DMS 273 (cell line): ENCODE measurements at regions not wholly inside any gene's neighbourhood (a gene's known extent, or its start where the extent isn't known, plus 50 kb on each side); places are given as distances from the start of the nearest gene placed in this dataset.

Experiments
- DNase-seq: peaks from one replicate; lab custom pipeline; 2025; ENCODE audit not compliant: unreplicated experiment; lab: John Stamatoyannopoulos, UW

GRCh38 chr1:75668813-75669212, 55.7 kb upstream of the ACADM start:
- DNase-seq, result no peak

DNA sequence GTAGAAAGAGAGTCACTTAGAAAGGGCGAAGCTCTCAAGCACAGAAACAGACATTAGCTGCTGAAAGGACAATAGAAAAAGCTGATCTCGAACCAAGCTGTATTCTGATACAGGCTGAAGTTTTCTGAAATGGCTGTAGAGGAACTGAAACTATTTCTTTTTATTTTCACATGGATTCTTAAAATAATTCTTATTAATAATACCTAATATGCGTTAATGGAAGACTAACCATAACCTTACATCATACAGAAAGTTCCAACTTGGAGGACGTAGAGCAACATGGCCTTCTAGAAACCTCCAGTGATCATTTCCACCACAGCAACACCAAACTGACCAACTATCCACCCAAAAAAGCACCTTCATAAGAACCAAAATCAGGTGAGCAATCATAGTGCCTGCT, 52.8 kb upstream of the ACADM start:
- no peak for DNase-seq

DNA sequence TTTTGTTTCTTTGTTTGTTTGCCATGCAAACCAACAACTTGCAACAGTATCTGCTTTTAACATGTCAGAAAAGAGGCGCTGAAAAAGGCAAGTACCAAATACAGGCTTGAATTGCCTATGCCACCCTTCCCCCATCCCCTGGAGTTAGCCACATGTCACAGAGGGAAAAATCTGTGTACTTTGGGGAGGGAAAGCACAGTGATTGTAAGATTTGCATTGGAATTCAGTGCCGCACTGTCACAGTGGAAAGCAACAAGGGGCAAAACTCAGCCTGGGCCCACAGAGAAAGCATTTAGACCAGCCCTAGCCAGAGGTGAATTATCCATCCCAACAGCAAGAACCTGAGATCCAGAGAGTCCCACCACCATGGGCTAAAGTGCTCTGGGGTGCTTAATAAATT, 52.4 kb upstream of the ACADM start:
- DNase-seq, result no peak

DNA sequence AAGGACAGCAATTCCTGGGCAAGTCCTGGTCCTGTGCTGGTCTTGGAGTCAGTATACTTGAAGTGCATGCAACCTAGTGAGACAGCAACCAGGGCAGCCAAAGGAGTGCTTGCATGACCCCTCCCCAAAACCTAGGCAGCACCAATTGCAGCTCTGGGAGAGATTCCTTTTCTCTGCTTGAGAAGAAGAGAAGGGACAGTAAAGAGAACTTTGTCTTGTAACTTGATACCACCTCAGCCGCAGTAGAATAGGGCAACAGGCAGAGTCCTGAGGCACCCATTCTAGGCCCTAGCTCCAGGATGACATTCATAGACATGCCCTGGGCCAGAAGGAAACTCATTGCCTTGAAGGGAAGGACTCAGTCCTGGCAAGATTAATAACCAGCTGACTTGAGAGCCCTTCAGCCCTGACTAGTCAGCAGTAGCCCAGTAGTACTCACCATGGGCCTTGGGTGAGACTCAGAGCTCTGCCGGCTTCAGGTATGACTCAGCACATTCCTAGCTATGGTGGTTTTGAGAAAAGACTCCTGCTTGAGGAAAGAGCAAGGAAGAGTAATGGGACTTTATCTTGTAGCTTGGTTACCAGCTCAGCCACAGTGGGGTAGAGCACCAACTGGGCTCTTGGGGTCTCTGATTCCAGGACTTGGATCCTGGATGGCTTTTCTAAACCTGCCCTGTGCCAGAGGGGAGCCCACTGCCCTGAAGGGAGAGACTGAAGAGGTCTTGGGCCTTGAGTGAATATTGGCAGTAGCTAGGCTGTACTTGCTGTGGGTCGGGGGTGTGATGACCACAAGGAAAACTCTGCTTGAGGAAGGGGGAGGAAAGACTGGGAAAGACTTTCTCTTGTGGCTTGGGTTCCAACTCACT, 51.7 kb upstream of the ACADM start:
- peak; percentile 5 for DNase-seq

DNA sequence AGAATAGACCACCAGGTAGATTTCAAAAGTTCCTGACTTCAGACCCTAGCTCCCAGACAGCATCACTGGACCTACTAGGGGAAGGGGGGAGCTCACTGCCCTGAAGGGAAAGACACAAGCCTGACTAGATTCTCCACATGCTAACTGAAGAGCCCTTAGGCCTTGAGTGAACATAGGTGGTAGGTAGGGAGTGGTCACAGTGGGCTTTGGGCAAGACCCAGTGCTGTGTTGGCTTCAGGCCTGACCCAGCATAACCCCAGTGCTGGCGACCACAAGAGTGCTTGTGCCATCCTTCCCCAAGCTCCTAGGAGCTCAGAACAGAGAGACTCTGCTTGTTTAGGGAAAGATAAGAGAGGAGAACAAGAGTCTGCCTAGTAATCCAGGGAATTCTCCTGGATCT, 51.1 kb upstream of the ACADM start:
- no peak for DNase-seq

DNA sequence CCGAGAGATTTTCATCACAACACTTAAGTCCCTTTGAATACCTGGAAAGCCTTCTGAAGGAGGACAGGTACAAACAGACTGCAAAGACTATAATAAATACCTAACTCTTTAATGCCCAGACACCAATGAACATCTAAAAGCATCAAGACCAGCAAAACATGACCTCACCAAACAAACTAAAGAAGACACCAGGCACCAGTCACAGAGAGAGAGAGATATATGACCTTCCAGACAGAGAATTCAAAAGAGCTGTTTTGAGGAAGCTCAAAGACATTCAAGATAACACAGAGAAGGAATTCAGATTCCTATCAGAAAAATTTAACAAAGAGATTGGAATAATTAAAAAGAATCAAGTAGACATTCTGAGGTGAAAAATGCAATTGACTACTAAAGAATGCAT, 50.6 kb upstream of the ACADM start:
- no peak for DNase-seq
